IPS-18a (cell line): ENCODE measurements at regions not wholly inside any gene's neighbourhood (a gene's known extent, or its start where the extent isn't known, plus 50 kb on each side); places are given as distances from the start of the nearest gene placed in this dataset.

Experiments used
- H3K27ac ChIP-seq: one replicate; pipeline ENCODE4 v1.5.1; 2013; ENCODE audit warnings: low read length
- H3K27me3 ChIP-seq: one replicate; pipeline ENCODE4 v1.6.1; 2013; ENCODE audit warnings: mild to moderate bottlenecking, low read length; ENCODE audit not compliant: control insufficient read depth, insufficient read depth
- H3K36me3 ChIP-seq: one replicate; pipeline ENCODE4 v1.6.1; 2013; ENCODE audit warnings: low read depth, low read length; ENCODE audit not compliant: control insufficient read depth
- H3K4me1 ChIP-seq: one replicate; pipeline ENCODE4 v1.6.1; 2013; ENCODE audit warnings: low read depth, low read length; ENCODE audit not compliant: control insufficient read depth
- H3K4me3 ChIP-seq: one replicate; pipeline ENCODE4 v1.5.1; 2013; ENCODE audit warnings: low read length
- H3K9ac ChIP-seq: one replicate; pipeline ENCODE4 v1.6.1; 2013; ENCODE audit warnings: mild to moderate bottlenecking, low read length, moderate library complexity
- H3K9me3 ChIP-seq: one replicate; pipeline ENCODE4 v1.6.1; 2013; ENCODE audit warnings: low read depth, low read length; ENCODE audit not compliant: control insufficient read depth

DNA sequence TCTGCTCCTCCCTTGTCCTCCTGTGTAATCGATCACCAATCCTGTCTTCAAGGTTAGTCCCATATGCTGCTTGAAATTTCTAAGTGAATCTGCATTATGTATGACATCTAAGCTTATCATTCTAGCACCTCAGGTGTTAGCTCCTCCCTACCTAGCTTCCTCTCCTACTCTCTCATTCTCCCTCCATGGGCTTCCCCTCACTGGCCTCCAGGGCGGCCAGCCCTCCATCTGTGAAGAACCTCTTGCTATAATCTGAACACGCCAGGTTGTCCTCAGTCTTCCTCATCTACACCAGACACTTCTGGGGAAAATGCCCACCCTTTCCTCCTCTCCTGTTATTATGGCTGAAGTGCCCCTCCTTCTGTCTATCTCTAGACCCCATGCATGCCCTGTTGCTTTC lies 599.3 kb upstream of the KLF4 start:
- Histone ChIP-seq H3K27me3 (peaks cover 9% of the 10 kb centered on the region), H3K9me3 (no peaks in the 10 kb centered on the region), H3K27ac (no peak overlapping the region), H3K4me1 (peaks cover 19% of the 10 kb centered on the region), H3K4me3 (no peak overlapping the region), H3K9ac (no peak overlapping the region), H3K36me3 (no peaks in the 10 kb centered on the region)

DNA sequence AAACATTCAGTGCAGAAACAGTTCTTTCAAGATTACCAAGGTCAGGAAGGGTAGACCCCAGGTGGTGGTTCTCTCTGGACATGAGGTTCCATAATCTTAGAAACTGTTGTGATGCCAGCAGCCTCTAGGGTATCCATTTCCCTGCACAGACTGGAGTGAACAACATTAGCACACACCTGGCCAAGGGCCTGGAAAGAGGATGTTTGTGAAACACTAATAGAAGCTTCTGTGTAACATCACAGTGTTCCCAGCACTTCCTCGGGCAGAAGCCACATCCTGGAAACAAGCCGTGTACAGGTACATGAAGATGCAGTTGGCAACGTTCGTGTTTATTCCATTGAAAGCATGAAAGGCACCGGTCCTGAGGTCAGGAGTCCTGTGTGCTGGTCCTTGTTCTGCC lies 598.2 kb upstream of the KLF4 start:
- H3K4me1 ChIP-seq, result peaks cover 14% of the 10 kb centered on the region
- no peaks in the 10 kb centered on the region for H3K9me3 ChIP-seq
- H3K27ac ChIP-seq, result no peak overlapping the region
- H3K4me3 ChIP-seq, result no peak overlapping the region
- peaks cover 9% of the 10 kb centered on the region for H3K27me3 ChIP-seq
- no peaks in the 10 kb centered on the region for H3K36me3 ChIP-seq
- no peak overlapping the region for H3K9ac ChIP-seq

DNA sequence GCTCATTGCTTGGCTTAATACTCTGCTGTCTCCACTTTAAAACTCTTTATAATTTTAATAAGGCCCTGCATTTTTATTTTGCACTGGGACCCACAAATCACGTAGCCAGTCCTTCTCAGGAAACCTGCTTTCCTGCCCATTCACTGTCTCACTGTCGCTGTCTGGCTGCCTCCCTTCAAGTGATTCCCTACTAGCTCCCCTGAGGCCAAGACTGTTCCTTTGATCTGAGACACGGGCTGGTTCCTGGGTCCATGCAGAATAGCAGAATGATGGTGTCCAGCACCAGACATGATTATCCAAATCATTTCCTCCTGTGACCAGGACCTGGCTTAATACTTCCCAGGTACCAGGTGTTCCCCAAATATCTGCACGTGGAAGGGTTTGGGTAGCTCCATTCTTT lies 597.1 kb upstream of the KLF4 start:
- Histone ChIP-seq H3K27me3 (peaks cover 9% of the 10 kb centered on the region), H3K36me3 (no peaks in the 10 kb centered on the region), H3K27ac (no peak overlapping the region), H3K9ac (no peak overlapping the region), H3K4me1 (peaks cover 14% of the 10 kb centered on the region), H3K9me3 (no peaks in the 10 kb centered on the region), H3K4me3 (no peak overlapping the region)

DNA sequence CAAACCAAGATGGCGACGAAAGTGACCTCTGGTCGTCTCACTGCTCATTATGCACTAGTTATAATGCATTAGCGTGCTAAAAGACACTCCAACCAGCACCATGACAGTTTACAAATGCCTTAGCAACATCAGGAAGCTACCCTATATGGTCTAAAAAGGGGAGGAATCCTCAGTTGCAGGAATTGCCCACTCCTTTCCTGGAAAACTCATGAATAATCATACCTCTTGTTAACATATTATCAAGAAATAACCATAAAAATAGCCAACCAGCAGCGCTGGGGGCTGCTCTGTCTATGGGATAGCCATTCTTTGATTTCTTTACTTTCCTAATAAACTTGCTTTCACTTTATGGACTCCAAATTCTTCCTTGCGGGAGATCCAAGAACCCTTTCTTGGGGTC lies 595.7 kb upstream of the KLF4 start:
- H3K9me3 ChIP-seq, result no peaks in the 10 kb centered on the region
- peaks cover 9% of the 10 kb centered on the region for H3K27me3 ChIP-seq
- H3K9ac ChIP-seq, result no peak overlapping the region

DNA sequence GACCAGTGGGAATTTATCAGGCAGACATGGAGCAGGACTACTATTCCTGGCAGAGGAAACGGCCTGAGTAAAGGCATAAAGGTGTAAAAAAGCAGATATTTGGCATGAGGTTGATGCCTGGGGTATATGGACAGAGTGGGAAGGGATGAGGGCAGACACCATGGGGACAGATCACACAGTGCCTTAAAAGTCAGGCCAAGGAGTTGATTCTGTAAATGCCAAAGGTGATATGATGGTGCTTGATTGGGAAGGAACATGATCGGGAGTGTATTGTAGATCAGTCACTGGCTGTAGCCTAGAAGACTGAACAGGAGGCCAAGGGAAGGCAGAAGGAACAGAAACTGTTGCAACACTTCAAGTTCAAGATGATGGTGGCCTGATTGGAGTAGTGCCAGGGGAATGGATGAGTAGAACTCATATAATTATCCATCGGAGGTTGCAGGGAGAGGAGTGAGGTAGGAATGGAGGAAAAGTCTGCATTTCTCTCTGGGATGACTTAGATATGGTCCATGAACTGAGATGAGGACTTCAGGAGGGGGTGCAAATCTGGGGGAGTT lies 594.3 kb upstream of the KLF4 start:
- Histone ChIP-seq H3K4me3 (no peak overlapping the region), H3K27me3 (peaks cover 9% of the 10 kb centered on the region), H3K36me3 (no peaks in the 10 kb centered on the region), H3K9me3 (no peaks in the 10 kb centered on the region), H3K27ac (no peak overlapping the region), H3K4me1 (peaks cover 14% of the 10 kb centered on the region), H3K9ac (no peak overlapping the region)

More for the DNA sequence above, 595.7 kb upstream of the KLF4 start:
- Histone ChIP-seq H3K4me3 (no peak overlapping the region), H3K27ac (no peak overlapping the region), H3K36me3 (no peaks in the 10 kb centered on the region), H3K4me1 (peaks cover 14% of the 10 kb centered on the region)

DNA sequence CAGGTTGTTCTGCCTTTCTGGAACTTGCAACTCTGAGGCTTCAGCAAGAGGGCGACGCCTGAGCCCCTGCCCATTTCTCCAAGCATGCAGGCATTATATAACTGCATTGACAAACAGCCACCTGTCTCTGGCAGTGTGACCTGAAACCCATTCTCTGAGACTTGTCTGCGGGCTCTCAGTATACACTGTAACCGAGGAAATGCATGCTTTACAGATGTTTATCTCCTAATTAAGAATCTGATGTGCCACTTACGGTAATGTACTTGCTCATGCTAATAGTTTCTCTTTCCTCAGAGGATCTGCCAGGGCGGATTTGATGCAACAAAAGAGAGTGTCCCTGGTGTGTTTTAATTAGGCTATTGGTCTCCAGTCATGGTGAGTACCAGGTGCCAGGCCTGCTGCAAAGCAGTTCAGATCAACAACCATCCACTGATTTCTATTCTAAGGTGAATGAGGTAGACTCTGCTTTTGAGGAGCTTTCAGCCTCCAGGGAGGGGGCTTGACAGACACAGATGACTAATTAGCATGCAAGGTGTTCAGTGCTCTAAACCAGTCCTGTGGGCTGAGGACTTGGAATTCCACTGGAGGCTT lies 593.7 kb upstream of the KLF4 start:
- Histone ChIP-seq H3K27ac (no peak overlapping the region), H3K9ac (no peak overlapping the region), H3K9me3 (no peaks in the 10 kb centered on the region)

DNA sequence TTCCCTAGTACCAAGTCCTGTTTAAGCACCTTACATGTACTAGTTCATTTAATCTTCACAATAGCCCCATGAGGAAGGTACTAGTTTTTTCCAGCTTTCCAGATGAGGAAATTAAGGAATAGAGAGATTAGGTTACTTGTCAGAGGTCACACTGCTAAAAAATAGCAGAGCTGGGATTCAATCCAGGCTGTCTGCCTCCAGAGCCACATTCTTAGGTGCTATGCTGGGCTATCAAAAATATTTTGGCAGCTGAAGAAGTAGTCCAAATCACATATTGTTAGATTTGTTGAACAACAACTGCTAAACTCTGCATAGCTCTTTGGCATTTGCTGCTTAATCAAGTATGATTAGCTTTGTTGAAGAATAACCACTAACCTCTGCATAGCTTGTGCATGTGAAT lies 591.5 kb upstream of the KLF4 start:
- Histone ChIP-seq H3K27me3 (peaks cover 6% of the 10 kb centered on the region), H3K9me3 (no peaks in the 10 kb centered on the region), H3K4me3 (no peak overlapping the region), H3K27ac (no peak overlapping the region), H3K9ac (no peak overlapping the region), H3K36me3 (no peaks in the 10 kb centered on the region), H3K4me1 (peaks cover 2% of the 10 kb centered on the region)

More for the DNA sequence above, 593.7 kb upstream of the KLF4 start:
- H3K4me3 ChIP-seq, result no peak overlapping the region
- H3K4me1 ChIP-seq, result peaks cover 14% of the 10 kb centered on the region
- H3K27me3 ChIP-seq, result peaks cover 9% of the 10 kb centered on the region
- no peaks in the 10 kb centered on the region for H3K36me3 ChIP-seq

DNA sequence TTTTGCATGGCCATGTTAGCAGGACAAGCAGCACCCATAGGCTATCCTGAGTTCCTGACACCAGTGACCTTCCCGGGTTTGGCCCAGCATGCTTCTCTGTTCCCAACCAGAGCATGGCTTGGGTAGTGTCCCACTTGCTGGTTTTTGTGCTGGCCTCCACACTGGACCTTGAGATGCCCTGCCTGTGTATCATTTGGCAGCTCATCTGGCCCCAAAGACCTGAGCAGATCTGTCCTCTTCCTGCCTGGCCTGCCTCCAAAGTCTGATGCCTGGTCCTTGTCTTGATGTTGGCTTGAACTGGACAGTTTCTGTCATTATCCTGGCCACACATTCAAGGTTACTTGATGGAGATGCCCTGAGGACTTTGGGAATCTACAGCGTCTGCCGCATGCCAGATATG lies 590.7 kb upstream of the KLF4 start:
- Histone ChIP-seq H3K36me3 (no peaks in the 10 kb centered on the region), H3K27ac (no peak overlapping the region)

DNA sequence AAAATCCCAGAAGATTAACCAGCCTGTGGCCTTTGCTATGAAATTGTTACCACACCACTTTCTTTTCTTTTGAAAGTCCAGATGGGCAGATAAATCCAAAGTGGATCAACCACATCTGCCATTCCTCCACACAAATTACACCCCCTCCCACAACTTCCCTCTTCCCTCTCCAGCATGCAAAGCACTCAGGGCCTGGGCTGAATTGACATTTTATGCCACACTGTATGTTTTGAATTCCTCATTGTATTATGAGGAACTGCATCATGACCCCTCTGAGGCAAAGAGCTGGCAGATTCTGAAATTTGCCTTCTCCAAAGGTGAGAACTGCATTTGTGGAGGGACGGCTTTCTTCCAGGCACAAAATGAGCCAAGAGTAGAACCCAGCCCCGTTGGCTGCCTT lies 589.2 kb upstream of the KLF4 start:
- no peak overlapping the region for H3K4me3 ChIP-seq
- no peaks in the 10 kb centered on the region for H3K27me3 ChIP-seq
- H3K4me1 ChIP-seq, result no peaks in the 10 kb centered on the region
- H3K9me3 ChIP-seq, result no peaks in the 10 kb centered on the region
- H3K36me3 ChIP-seq, result no peaks in the 10 kb centered on the region
- no peak overlapping the region for H3K27ac ChIP-seq
- no peak overlapping the region for H3K9ac ChIP-seq

More for the DNA sequence above, 590.7 kb upstream of the KLF4 start:
- Histone ChIP-seq H3K27me3 (no peaks in the 10 kb centered on the region), H3K9ac (no peak overlapping the region), H3K9me3 (no peaks in the 10 kb centered on the region), H3K4me1 (no peaks in the 10 kb centered on the region), H3K4me3 (no peak overlapping the region)

DNA sequence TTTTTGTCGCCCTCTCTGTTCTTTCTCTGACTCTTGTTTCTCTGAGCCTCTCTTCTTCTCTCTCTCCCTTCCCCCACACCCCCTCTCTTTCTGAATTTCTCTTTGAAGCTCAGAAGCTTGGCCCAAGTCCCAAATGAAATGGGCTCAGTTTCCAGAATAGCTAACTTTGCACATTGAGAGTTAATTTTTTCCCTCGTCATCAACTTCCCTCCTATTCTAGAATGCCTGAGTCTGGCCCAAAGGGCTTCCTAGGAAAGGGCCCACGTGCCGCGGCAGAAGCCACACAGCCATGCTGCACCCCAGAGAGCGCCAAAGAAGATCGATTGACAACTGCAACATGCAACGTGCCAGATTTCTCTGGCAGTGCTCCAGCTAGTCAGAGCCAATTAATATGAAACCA lies 588.8 kb upstream of the KLF4 start:
- no peak overlapping the region for H3K9ac ChIP-seq
- no peaks in the 10 kb centered on the region for H3K4me1 ChIP-seq
- H3K9me3 ChIP-seq, result no peaks in the 10 kb centered on the region
- H3K27me3 ChIP-seq, result no peaks in the 10 kb centered on the region
- H3K36me3 ChIP-seq, result no peaks in the 10 kb centered on the region
- H3K4me3 ChIP-seq, result no peak overlapping the region
- no peak overlapping the region for H3K27ac ChIP-seq

DNA sequence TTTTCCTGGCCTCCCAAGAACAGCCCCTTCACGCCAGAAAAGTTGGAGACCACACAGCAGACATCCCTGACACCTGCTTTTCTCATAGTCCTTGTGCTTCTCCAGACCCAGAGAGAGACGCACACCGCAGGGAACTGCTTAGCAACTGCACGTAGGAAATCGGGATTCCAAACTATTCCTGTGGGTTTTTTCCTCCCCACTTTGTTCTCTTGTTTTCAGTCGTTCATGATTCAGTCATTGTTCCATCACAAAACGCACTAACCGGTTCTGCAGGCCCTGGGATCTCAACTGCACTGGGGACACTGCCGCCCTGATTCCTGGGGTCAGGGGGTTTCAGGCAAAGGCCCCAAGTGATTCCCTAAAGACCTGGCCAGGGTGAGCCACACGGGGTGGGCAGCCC lies 588.0 kb upstream of the KLF4 start:
- H3K9me3 ChIP-seq, result no peaks in the 10 kb centered on the region
- no peak overlapping the region for H3K27ac ChIP-seq
- no peak overlapping the region for H3K9ac ChIP-seq
- no peaks in the 10 kb centered on the region for H3K27me3 ChIP-seq
- no peaks in the 10 kb centered on the region for H3K36me3 ChIP-seq
- H3K4me1 ChIP-seq, result no peaks in the 10 kb centered on the region
- H3K4me3 ChIP-seq, result no peak overlapping the region

DNA sequence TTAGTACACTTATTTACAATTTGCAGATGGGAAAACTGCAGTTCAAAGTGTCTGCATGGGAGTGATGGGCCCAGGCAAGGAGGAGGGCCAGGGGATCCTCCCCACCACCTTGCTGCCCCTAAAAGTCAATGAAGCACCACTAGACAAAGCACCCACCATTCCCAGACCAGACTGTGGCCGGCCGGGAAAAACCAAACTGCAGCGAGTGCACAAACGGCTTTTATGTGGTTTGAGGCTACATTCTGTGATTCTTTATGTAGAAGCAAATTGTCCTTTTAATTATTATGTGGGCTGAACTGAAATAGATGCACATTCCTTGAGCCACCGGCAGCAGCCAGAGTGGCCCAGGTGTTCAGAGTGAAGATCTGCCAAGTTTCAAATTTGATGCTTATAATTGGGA lies 585.3 kb upstream of the KLF4 start:
- H3K36me3 ChIP-seq, result no peaks in the 10 kb centered on the region
- no peaks in the 10 kb centered on the region for H3K9me3 ChIP-seq
- no peaks in the 10 kb centered on the region for H3K27me3 ChIP-seq
- no peak overlapping the region for H3K9ac ChIP-seq
- H3K4me3 ChIP-seq, result no peak overlapping the region
- H3K27ac ChIP-seq, result no peak overlapping the region
- no peaks in the 10 kb centered on the region for H3K4me1 ChIP-seq
